ENCODE measurements at regions not wholly inside any gene's neighbourhood (a gene's known extent, or its start where the extent isn't known, plus 50 kb on each side); places are given as distances from the start of the nearest gene placed in this dataset.

DNA sequence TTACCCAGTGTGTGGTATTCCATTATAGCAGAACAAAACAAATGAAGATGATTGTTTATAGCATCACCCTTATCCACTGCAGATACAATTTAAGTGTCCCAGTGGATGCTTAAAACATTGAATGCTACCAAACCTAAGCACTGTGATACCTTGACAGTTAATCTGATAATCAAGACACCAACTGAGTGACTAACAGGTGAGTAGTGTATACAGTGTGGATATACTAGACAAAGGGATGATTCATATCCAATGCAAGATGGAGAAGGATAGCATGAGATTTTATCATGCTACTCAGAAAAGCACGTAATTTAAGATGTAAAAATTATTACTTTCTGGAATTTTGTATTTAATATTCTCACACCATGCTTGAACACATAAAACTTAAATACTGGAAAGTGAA is 1449.0 kb downstream of the OTOL1 start:
- DNase-seq (no peak), ATAC-seq (ENCODE audit: poor library complexity) (no peak)
- no peak overlapping the region for H3K4me3 Mint-ChIP-seq
- TF ChIP-seq, protein P1, sequence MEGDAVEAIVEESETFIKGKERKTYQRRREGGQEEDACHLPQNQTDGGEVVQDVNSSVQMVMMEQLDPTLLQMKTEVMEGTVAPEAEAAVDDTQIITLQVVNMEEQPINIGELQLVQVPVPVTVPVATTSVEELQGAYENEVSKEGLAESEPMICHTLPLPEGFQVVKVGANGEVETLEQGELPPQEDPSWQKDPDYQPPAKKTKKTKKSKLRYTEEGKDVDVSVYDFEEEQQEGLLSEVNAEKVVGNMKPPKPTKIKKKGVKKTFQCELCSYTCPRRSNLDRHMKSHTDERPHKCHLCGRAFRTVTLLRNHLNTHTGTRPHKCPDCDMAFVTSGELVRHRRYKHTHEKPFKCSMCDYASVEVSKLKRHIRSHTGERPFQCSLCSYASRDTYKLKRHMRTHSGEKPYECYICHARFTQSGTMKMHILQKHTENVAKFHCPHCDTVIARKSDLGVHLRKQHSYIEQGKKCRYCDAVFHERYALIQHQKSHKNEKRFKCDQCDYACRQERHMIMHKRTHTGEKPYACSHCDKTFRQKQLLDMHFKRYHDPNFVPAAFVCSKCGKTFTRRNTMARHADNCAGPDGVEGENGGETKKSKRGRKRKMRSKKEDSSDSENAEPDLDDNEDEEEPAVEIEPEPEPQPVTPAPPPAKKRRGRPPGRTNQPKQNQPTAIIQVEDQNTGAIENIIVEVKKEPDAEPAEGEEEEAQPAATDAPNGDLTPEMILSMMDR (IDR thresholded peaks at IDR 0.05), result no peak
- no peaks in the 10 kb centered on the region for H3K4me1 Mint-ChIP-seq (ENCODE audit: low read depth)
- no peaks in the 10 kb centered on the region for H3K9me3 ChIP-seq (ENCODE audit: control insufficient read depth in 1 of 2, insufficient read depth in 1 of 2, low read length in 2 of 2)
- H3K27ac ChIP-seq (ENCODE audit: low read depth in 1 of 2, low read length in 2 of 2), result no peak overlapping the region
- no peak overlapping the region for H3K4me3 ChIP-seq (ENCODE audit: low read length)
- no peaks in the 10 kb centered on the region for H3K27me3 ChIP-seq (ENCODE audit: control insufficient read depth in 1 of 2, insufficient read depth in 2 of 2, low read length in 2 of 2)
- intact Hi-C loops (cut with DNase I, micrococcal nuclease), result no loop called here
- H3K36me3 ChIP-seq (ENCODE audit: insufficient read depth, low read length), result no peaks in the 10 kb centered on the region
- H3K9me3 Mint-ChIP-seq, result peaks cover 6% of the 10 kb centered on the region
- no peak overlapping the region for H3K27ac Mint-ChIP-seq
- ChIA-PET POLR2A (no interaction called here), CTCF (no interaction called here)
- no peaks in the 10 kb centered on the region for H3K4me1 ChIP-seq (ENCODE audit: insufficient read depth, low read length)
- H3K36me3 Mint-ChIP-seq (ENCODE audit: low read depth), result no peaks in the 10 kb centered on the region
- no peaks in the 10 kb centered on the region for H3K27me3 Mint-ChIP-seq

DNA sequence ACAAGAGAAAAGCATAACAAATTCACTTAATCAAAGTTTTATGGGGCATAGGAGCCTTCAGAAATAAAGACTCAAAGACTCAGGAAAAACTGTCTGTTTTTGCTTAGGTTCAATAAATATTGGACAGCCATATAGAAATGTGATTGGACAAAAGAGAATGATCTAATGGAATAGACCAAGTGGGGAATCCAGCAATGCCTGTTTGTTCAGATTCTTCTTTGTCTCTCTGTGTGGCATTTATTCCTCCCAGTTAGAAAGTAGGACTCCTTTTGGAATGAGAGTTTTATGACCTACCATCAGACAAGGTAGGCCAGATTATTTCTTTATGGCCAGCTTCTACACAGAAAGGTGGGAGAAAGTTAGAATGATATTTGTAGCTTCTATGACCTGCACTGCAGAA is 1460.1 kb downstream of the OTOL1 start:
- no peaks in the 10 kb centered on the region for H3K36me3 Mint-ChIP-seq (ENCODE audit: low read depth)
- Histone ChIP-seq H3K4me3 (ENCODE audit: low read length) (no peak overlapping the region), H3K27me3 (ENCODE audit: control insufficient read depth in 1 of 2, insufficient read depth in 2 of 2, low read length in 2 of 2) (no peaks in the 10 kb centered on the region), H3K27ac (ENCODE audit: low read depth in 1 of 2, low read length in 2 of 2) (no peak overlapping the region), H3K9me3 (ENCODE audit: control insufficient read depth in 1 of 2, insufficient read depth in 1 of 2, low read length in 2 of 2) (peaks cover 0 to 9% of the 10 kb centered on the region in 2 experiments), H3K36me3 (ENCODE audit: insufficient read depth, low read length) (no peaks in the 10 kb centered on the region), H3K4me1 (ENCODE audit: insufficient read depth, low read length) (no peaks in the 10 kb centered on the region)
- DNase-seq, result no peak
- ChIA-PET CTCF (no interaction called here), POLR2A (no interaction called here)
- TF ChIP-seq, protein P1 (IDR thresholded peaks at IDR 0.05), result no peak
- H3K27ac Mint-ChIP-seq, result no peak overlapping the region
- intact Hi-C loops (cut with DNase I, micrococcal nuclease), result no loop called here
- ATAC-seq (ENCODE audit: poor library complexity), result no peak
- peaks cover 5% of the 10 kb centered on the region for H3K9me3 Mint-ChIP-seq
- H3K4me3 Mint-ChIP-seq, result no peak overlapping the region
- H3K27me3 Mint-ChIP-seq, result no peaks in the 10 kb centered on the region
- no peaks in the 10 kb centered on the region for H3K4me1 Mint-ChIP-seq (ENCODE audit: low read depth)

DNA sequence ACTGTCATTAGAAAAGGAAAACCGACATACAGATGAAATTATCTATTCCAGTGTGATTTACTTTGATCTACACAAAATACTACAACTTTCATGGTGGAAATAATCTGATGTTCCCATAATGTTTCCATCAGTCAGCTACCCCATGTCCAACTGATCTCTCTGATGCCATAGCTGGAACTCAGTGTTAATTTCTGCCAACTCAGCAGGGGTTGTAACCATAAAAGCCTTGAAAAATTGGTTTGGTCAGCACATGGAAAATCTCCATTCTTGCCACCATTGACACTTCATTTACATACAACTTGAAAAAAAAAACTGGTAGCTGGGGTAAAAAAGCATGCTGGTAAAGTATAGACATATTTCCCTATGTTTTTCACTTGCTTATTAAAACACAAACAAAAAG is 1463.7 kb downstream of the OTOL1 start:
- H3K4me1 Mint-ChIP-seq (ENCODE audit: low read depth), result no peaks in the 10 kb centered on the region
- H3K36me3 Mint-ChIP-seq (ENCODE audit: low read depth), result no peaks in the 10 kb centered on the region
- ChIA-PET CTCF (no interaction called here), POLR2A (no interaction called here)
- H3K4me1 ChIP-seq (ENCODE audit: insufficient read depth, low read length), result no peaks in the 10 kb centered on the region
- no peak overlapping the region for H3K4me3 Mint-ChIP-seq
- DNase-seq (no peak), ATAC-seq (ENCODE audit: poor library complexity) (no peak)
- TF ChIP-seq, protein P1 (IDR thresholded peaks at IDR 0.05), result no peak
- no peaks in the 10 kb centered on the region for H3K27me3 Mint-ChIP-seq
- no peak overlapping the region for H3K4me3 ChIP-seq (ENCODE audit: low read length)
- no peak overlapping the region for H3K27ac Mint-ChIP-seq
- no peak overlapping the region for H3K27ac ChIP-seq (ENCODE audit: low read depth in 1 of 2, low read length in 2 of 2)
- H3K9me3 Mint-ChIP-seq, result peaks cover 7% of the 10 kb centered on the region
- intact Hi-C loops (cut with DNase I, micrococcal nuclease), result no loop called here
- H3K36me3 ChIP-seq (ENCODE audit: insufficient read depth, low read length), result no peaks in the 10 kb centered on the region
- no peaks in the 10 kb centered on the region for H3K27me3 ChIP-seq (ENCODE audit: control insufficient read depth in 1 of 2, insufficient read depth in 2 of 2, low read length in 2 of 2)
- H3K9me3 ChIP-seq (ENCODE audit: control insufficient read depth in 1 of 2, insufficient read depth in 1 of 2, low read length in 2 of 2), result peaks cover 0 to 5% of the 10 kb centered on the region in 2 experiments

Data from CD4-positive, alpha-beta T cell (primary cell).